Activated T-helper 1 cell treated with anti-CD3 and anti-CD28 coated beads, Interleukin-12 subunit alpha, Interleukin-12 subunit beta, Interleukin-2, Interleukin-4 antibody, amounts not matched to agents 30 ng/mL and 10 ng/mL and 1 ng/mL, durations not matched to agents 14 hours and 24 hours and 36 hours (primary cell): ENCODE measurements at regions not wholly inside any gene's neighbourhood (a gene's known extent, or its start where the extent isn't known, plus 50 kb on each side); places are given as distances from the start of the nearest gene placed in this dataset.

Experiments used
- DNase-seq: peaks from one replicate; pipeline ENCODE4 v3.0.0; 2021; ENCODE audit warnings: low spot score
- H3K27ac Mint-ChIP-seq: one replicate; pipeline ENCODE4 v1.8.0; 2021; ENCODE audit warnings: mild to moderate bottlenecking, mixed read lengths
- H3K27me3 Mint-ChIP-seq: one replicate; pipeline ENCODE4 v1.8.0; 2022; ENCODE audit warnings: mild to moderate bottlenecking, moderate library complexity, mixed read lengths; ENCODE audit not compliant: insufficient read depth
- H3K36me3 Mint-ChIP-seq: one replicate; pipeline ENCODE4 v1.8.0; 2021; ENCODE audit warnings: low read depth, mixed read lengths
- H3K4me1 Mint-ChIP-seq: one replicate; pipeline ENCODE4 v1.8.0; 2021; ENCODE audit warnings: low read depth, mixed read lengths
- H3K4me3 Mint-ChIP-seq: one replicate; pipeline ENCODE4 v1.8.0; 2021; ENCODE audit warnings: mild to moderate bottlenecking, moderate library complexity, mixed read lengths
- H3K9me3 Mint-ChIP-seq: one replicate; pipeline ENCODE4 v1.8.0; 2021; ENCODE audit warnings: mixed read lengths
- intact Hi-C: fragments of 100-400 bp; cut with micrococcal nuclease; formaldehyde crosslinking; loops from one replicate; pipeline ENCODE4 v1.15.1; 2024

DNA sequence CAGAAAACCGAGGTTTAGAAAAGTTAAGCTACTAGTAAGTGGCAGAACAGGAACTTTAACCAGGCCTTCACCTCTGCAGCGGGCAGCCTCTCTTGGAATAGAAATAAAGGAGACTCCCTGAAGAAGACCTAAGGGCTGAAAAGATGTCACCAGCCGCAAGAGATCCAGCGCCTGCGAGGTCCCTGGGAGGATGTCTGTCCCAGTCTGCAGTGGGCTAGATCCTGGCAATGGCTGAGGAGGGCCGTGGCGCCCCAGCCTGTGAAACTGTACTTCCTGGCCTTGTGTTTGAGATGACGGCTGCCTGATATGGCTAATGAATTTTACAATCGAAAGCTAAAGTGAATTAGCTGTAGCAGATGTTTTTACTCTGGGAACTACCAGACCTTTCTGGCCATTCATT lies 300.6 kb upstream of the SALL3 start:
- H3K27me3 Mint-ChIP-seq: no peaks in the 10 kb centered on the region
- no peaks in the 10 kb centered on the region for H3K36me3 Mint-ChIP-seq
- intact Hi-C loops: no loop called here
- H3K4me3 Mint-ChIP-seq: no peak overlapping the region
- H3K9me3 Mint-ChIP-seq: no peaks in the 10 kb centered on the region
- DNase-seq: no peak
- no peaks in the 10 kb centered on the region for H3K4me1 Mint-ChIP-seq
- no peak overlapping the region for H3K27ac Mint-ChIP-seq

DNA sequence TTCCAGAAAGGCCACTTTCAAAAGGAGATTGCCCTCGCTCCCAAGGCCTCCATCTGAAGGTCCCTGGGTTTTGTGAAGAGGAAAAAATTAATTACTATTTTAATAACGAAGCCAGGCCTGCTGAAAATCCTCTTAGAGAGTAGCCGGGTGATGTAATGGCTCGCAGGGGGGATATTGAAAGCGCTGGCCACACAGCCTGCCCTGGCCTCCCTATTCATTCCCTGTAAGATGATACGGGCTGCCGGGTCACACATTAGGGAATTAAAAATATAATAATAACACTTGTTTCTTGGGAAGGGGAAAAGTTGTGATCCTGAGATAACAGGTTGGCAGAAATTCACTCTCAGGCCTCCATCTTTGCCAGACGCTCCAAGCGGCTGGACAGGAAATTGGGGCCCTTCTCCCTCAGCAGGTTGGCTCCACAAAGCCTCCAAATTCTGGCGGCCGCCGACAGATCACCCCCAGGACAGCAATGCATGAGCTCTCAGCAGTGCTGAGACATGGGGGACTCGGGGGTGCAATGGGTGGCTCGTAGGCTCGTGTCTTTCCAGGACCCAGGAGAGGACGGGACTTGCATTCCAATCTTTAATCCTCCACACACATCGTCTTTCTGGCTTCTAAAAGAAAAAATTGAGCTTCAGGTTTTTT lies 299.9 kb upstream of the SALL3 start:
- Mint-ChIP-seq H3K27ac (no peak overlapping the region), H3K9me3 (no peaks in the 10 kb centered on the region), H3K4me3 (no peak overlapping the region), H3K4me1 (no peaks in the 10 kb centered on the region), H3K36me3 (no peaks in the 10 kb centered on the region), H3K27me3 (no peaks in the 10 kb centered on the region)
- DNase-seq: no peak
- intact Hi-C loops: no loop called here

DNA sequence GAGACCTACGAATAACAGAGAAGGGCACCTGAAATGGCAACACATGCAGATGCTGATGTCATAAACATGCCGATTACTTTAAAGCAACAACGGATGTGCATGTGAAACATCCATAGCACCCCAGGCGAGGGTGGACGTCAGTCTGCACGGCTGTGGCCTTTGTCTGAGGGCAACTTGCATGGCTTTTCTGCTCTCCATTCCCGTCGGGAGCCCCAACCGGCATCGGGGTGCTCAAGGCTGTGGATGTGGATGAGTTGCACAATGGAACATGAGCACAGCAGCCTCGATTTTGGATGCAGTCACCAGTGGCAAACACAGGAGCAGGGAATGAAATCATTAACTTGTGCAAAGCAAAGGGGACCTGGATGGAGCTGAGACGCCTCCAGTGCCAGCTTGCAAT lies 298.2 kb upstream of the SALL3 start:
- H3K36me3 Mint-ChIP-seq: no peaks in the 10 kb centered on the region
- intact Hi-C loops: no loop called here
- no peak for DNase-seq
- no peak overlapping the region for H3K27ac Mint-ChIP-seq
- H3K27me3 Mint-ChIP-seq: no peaks in the 10 kb centered on the region
- no peaks in the 10 kb centered on the region for H3K4me1 Mint-ChIP-seq
- H3K4me3 Mint-ChIP-seq: no peak overlapping the region
- H3K9me3 Mint-ChIP-seq: no peaks in the 10 kb centered on the region

DNA sequence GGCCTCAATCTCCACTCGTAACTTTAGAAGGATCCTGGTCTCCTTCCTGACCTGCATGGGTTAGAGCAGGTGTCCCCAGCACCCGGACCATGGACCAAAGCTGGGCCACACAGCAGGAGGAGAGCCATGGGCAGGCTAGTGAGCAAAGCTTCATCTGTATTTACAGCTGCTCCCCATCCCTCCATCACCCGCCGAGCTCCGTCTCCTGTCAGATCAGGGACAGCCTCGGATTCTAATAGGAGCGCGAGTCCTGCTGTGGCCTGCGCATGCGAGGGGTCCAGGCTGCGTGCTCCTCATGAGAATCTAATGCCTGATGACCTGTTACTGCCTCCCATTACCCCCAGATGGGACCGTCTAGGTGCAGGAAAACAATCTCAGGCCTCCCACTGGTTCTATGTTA lies 297.7 kb upstream of the SALL3 start:
- DNase-seq: no peak
- Mint-ChIP-seq H3K36me3 (no peaks in the 10 kb centered on the region), H3K27me3 (no peaks in the 10 kb centered on the region), H3K27ac (no peak overlapping the region), H3K4me3 (no peak overlapping the region), H3K4me1 (no peaks in the 10 kb centered on the region), H3K9me3 (no peaks in the 10 kb centered on the region)
- intact Hi-C loops: no loop called here

DNA sequence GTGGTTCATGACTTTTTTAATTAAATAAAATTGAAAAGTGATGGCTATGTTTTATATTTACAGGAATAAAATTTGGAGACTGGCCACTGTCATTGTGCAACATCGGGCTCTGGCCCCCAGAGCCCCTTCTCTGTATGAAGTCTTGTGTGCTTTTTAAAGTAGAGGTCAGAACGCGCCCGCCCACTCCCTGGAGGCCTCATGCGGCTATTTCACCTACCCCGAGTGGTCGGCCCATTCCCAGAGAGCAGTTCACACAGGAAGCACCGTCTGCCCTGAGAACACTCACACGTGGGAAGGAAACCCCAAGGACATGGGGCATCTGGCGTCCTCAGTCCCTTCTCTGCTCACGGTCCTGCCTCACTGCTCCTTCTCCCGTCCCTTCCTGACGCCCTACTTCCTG lies 296.9 kb upstream of the SALL3 start:
- intact Hi-C loops: no loop called here
- no peaks in the 10 kb centered on the region for H3K9me3 Mint-ChIP-seq
- no peak overlapping the region for H3K4me3 Mint-ChIP-seq
- H3K27ac Mint-ChIP-seq: no peak overlapping the region
- no peaks in the 10 kb centered on the region for H3K27me3 Mint-ChIP-seq
- H3K4me1 Mint-ChIP-seq: no peaks in the 10 kb centered on the region
- no peaks in the 10 kb centered on the region for H3K36me3 Mint-ChIP-seq
- no peak for DNase-seq

DNA sequence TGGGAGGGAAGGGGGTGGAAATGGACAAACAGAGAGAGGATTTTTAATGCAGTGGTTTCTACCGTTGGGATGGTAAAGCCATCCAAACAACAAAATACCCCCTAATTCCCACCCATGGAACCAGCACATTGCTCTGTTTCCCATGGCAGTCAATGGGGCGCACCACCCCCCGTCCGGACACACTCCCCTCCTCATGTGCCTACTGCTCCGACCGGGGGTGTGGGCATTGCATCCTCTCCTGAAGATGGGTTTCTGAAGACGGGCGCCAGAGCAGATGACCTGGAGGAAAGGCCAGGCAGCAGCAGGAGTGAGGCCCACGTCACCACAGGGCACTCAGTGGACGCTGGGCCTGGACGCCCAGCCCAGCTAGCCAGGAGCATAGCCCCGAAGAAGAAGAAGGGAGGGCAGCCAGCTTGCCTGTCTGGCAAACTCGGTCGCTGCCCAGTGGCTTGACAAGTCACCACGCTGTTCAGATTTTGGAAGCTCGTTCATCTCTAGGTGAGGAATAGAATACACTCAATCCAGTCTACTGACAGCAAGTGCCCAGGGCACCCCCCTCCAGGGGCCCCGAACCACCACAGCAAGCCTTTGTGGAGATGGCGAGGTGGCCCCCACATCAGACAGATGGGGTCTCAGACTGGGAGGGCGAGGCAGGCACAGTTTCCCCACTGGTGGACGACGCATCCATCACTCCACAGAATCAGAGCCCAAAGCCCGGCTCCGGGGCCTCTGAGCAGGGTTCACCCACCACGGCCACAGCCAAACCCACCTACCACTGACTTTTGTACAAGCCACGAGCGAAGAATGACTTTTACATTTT lies 296.2 kb upstream of the SALL3 start:
- intact Hi-C loops: no loop called here
- H3K9me3 Mint-ChIP-seq: no peaks in the 10 kb centered on the region
- no peak overlapping the region for H3K27ac Mint-ChIP-seq
- no peak overlapping the region for H3K4me3 Mint-ChIP-seq
- H3K36me3 Mint-ChIP-seq: no peaks in the 10 kb centered on the region
- no peaks in the 10 kb centered on the region for H3K27me3 Mint-ChIP-seq
- no peaks in the 10 kb centered on the region for H3K4me1 Mint-ChIP-seq
- DNase-seq: no peak

DNA sequence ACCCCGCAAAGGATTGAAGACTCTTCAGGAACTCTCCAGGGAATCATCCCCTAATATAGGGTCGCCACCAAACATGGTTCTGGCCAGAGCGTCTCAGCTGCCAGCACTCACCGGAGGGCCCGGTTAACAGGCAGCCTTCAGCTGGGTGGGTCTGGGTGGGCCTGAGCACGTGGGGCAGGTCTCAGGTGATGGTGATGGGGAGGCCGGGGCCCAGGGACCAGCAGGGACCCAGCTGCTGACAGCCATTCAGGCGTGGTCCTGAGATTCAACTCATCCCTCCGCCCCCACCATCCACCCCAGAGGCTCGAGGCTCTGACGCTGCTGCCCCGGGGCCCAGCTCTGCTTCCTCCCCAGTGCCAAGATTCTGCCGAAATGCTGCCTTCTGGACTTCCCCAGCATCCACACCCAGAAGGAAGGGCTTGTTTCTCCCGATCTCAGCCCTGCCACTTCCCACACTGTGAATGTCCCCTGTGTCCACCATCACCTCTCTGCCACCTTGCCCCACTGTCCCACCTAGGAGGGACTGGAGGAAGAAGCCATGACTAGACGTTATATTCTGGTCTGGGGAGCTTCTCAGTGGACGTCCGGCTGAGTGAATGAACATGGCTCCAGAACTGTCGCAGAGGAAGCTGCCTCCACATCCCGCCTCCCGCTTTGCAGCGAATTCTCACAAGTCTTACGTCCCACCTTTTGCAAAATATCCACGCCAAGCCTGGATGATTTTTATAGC lies 294.2 kb upstream of the SALL3 start:
- Mint-ChIP-seq H3K36me3 (no peaks in the 10 kb centered on the region), H3K4me1 (no peaks in the 10 kb centered on the region), H3K27ac (no peak overlapping the region), H3K27me3 (no peaks in the 10 kb centered on the region), H3K4me3 (no peak overlapping the region), H3K9me3 (no peaks in the 10 kb centered on the region)
- intact Hi-C loops: no loop called here
- DNase-seq: no peak

DNA sequence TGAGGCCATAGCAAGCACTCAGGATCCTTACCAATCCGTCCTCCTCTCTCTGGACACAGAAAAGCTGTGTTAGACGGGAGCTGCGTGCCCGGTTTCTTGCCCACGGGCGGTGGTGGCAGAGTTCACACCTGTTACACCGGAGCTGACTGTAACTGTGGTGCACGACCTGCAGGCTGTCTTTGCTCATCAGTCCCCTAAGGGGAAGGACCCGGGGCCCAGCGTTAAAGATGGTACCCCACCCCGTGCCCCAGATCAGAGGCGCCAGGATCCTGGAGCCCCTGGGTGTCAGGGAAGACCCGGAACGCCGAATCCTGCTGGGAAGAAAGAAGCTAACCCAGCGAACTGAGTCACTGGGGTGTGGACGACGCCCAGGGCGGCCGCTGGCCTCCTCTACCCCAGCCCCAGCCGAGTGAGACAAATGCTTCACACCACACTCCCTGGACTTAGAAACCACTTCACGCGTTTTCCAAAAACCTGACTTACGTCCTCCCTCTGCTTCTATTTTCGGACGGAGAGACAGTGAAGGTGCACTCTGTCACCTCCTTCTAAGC lies 293.6 kb upstream of the SALL3 start:
- no peaks in the 10 kb centered on the region for H3K36me3 Mint-ChIP-seq
- no peak overlapping the region for H3K27ac Mint-ChIP-seq
- no peaks in the 10 kb centered on the region for H3K27me3 Mint-ChIP-seq
- no peak for DNase-seq
- no peaks in the 10 kb centered on the region for H3K9me3 Mint-ChIP-seq
- no peaks in the 10 kb centered on the region for H3K4me1 Mint-ChIP-seq
- intact Hi-C loops: no loop called here
- no peak overlapping the region for H3K4me3 Mint-ChIP-seq

DNA sequence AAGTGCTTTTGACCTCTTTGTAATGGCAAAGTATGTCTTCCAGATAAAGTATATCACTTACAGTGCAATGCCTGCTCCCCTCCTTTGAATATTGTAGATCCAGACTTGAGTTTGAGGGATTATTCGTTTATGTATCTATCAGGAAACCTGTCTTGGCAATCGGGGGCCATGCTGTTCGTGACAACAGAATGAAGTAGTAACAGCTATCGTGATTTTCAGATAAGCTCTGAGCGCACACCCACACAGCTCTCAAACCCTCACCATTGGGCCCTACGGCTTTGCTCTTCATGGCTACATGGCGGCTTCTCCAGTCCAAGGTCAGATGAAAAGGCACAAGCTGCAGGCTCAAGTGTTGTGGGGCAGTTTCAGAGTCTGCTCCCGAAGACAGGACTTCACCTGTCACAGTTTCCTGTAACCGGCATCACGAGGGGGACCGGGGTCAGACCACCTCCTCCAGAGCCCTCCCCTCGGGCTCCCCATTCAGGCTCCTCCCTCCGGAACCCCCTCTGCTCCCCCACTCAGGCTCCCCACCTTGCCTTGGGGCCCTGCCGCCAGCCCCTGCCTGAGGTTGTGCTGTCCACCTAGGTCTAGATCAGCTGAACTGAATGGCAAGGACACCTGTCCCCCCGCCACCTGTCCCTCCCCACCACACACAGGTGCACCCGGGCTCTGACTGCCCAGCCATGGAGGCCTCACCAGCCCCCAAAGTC lies 292.5 kb upstream of the SALL3 start:
- Mint-ChIP-seq H3K4me1 (no peaks in the 10 kb centered on the region), H3K27ac (no peak overlapping the region), H3K9me3 (no peaks in the 10 kb centered on the region), H3K4me3 (no peak overlapping the region), H3K36me3 (no peaks in the 10 kb centered on the region), H3K27me3 (no peaks in the 10 kb centered on the region)
- no peak for DNase-seq
- intact Hi-C loops: no loop called here

DNA sequence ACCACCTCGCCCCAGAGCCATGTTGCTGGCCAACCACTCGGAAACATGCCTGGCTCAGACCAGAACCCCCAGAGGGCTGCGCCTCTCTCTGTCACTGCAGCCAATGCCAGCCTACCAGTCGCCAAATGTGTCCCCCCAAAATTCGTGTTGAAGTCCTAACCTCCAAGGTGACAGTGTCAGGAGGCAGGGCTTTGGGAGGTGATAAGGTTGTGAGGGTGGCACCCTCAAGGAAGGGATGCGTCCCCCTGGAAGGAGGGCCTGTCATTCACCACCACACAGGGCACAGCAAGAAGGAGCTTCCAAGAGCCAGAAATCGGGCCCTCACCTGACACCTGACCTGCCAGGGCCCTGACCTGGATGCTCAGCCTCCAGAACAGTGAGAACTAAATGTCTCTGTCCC lies 291.9 kb upstream of the SALL3 start:
- H3K27me3 Mint-ChIP-seq: no peaks in the 10 kb centered on the region
- DNase-seq: no peak
- H3K27ac Mint-ChIP-seq: no peak overlapping the region

DNA sequence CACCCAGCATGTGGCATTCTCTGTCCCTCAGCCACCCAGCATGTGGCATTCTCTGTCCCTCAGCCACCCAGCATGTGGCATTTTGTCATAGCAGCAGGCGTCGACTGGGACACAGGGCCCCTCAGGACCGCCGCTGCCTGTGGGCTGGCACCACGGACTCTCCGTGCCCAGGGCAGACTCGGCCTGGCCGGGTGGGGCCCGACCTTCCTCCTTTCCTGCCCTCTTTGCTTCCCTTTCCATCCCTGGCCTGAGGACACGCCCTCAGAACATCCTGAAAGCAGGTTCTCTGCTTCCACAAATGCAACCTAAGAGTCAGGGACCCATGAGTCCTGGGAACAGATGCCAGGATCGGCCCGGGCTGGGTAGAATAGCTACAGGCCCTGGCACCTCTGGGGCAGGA lies 291.4 kb upstream of the SALL3 start:
- no peaks in the 10 kb centered on the region for H3K36me3 Mint-ChIP-seq

More for the DNA sequence above, 291.9 kb upstream of the SALL3 start:
- no peaks in the 10 kb centered on the region for H3K9me3 Mint-ChIP-seq
- H3K4me1 Mint-ChIP-seq: no peaks in the 10 kb centered on the region
- no peaks in the 10 kb centered on the region for H3K36me3 Mint-ChIP-seq
- intact Hi-C loops: no loop called here
- H3K4me3 Mint-ChIP-seq: no peak overlapping the region

DNA sequence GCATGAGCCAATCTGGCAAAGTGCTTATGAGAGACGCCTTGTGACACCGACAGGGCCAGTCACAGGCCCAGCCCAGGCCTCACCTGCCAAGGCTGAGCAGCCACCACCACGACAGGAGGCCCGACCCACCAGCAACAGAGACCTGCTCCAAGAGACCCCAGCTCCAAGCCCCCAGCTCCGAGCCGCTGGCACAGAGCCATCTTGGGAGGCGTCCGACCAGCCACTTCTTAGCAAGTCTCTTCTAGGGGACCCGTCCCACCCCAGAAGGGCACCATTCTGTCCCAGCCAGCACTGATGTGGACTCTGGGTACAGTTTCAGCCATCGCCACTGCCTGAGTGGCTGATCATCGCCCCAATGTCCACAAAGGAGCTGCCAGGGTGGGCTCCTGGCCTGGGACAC lies 290.7 kb upstream of the SALL3 start:
- no peak overlapping the region for H3K4me3 Mint-ChIP-seq
- H3K27me3 Mint-ChIP-seq: no peaks in the 10 kb centered on the region
- H3K4me1 Mint-ChIP-seq: no peaks in the 10 kb centered on the region
- no peak overlapping the region for H3K27ac Mint-ChIP-seq
- intact Hi-C loops: no loop called here
- H3K36me3 Mint-ChIP-seq: no peaks in the 10 kb centered on the region
- no peaks in the 10 kb centered on the region for H3K9me3 Mint-ChIP-seq
- DNase-seq: no peak

More for the DNA sequence above, 291.4 kb upstream of the SALL3 start:
- Mint-ChIP-seq H3K4me1 (no peaks in the 10 kb centered on the region), H3K9me3 (no peaks in the 10 kb centered on the region), H3K27me3 (no peaks in the 10 kb centered on the region), H3K27ac (no peak overlapping the region), H3K4me3 (no peak overlapping the region)
- no peak for DNase-seq
- intact Hi-C loops: no loop called here
